H1 (cell line): ENCODE measurements at regions not wholly inside any gene's neighbourhood (a gene's known extent, or its start where the extent isn't known, plus 50 kb on each side); places are given as distances from the start of the nearest gene placed in this dataset.

Experiments
- CTCF ChIA-PET: fragments of 300-600 bp; sonication (Branson Sonifier 250); formaldehyde crosslinking; loops from one replicate; lab custom pipeline; 2021; ENCODE audit not compliant: partially characterized antibody; lab: Charles Lee
- POLR2A ChIA-PET: fragments of 300-600 bp; sonication (Branson Sonifier 250); formaldehyde crosslinking; loops from one replicate; lab custom pipeline; 2021; ENCODE audit warnings: inconsistent platforms; ENCODE audit not compliant: partially characterized antibody; lab: Charles Lee
- DNase-seq, 2 experiments: peaks; one replicate each; pipeline versions ENCODE4 v3.0.0 to v3.0.0-alpha.2; 2010 to 2022; ENCODE audit warnings: low spot score in 2 of 2, low read depth in 1 of 2, mixed read lengths in 1 of 2
- FAIRE-seq: peaks from 2 replicates; lab custom pipeline; 2011; peaks lifted over from hg19 to GRCh38; lab: Jason Lieb, UNC
- H2AFZ ChIP-seq: 2 replicates; pipeline ENCODE4 v1.8.1; 2012; ENCODE audit warnings: low read length, inconsistent platforms
- H2AK5ac ChIP-seq: 2 replicates; pipeline ENCODE4 v1.6.1; 2013; ENCODE audit warnings: low read depth, low read length
- H2BK120ac ChIP-seq: replicated peaks from 2 replicates; pipeline ENCODE3; 2013; ENCODE audit warnings: low read depth, low read length, inconsistent platforms
- H2BK12ac ChIP-seq: 2 replicates; pipeline ENCODE4 v1.6.1; 2013; ENCODE audit warnings: low read depth, low read length
- H2BK15ac ChIP-seq: 2 replicates; pipeline ENCODE4 v1.6.1; 2013; ENCODE audit warnings: low read length
- H2BK20ac ChIP-seq: 2 replicates; pipeline ENCODE4 v1.6.1; 2013; ENCODE audit warnings: low read length
- H2BK5ac ChIP-seq: 2 replicates; pipeline ENCODE4 v1.6.1; 2013; ENCODE audit warnings: low read depth, low read length
- H3K14ac ChIP-seq: 2 replicates; pipeline ENCODE4 v1.6.1; 2013; ENCODE audit warnings: inconsistent platforms; ENCODE audit not compliant: insufficient read length
- H3K18ac ChIP-seq: 2 replicates; pipeline ENCODE4 v1.6.1; 2013; ENCODE audit warnings: low read length; ENCODE audit errors: extremely low read depth
- H3K23ac ChIP-seq: 2 replicates; pipeline ENCODE4 v1.6.1; 2013; ENCODE audit warnings: inconsistent platforms; ENCODE audit not compliant: insufficient read length
- H3K23me2 ChIP-seq: 2 replicates; pipeline ENCODE4 v1.6.1; 2013; ENCODE audit warnings: low read depth, low read length
- H3K27ac ChIP-seq: 2 replicates; pipeline ENCODE4 v1.6.1; 2011; ENCODE audit warnings: low read depth, low read length, inconsistent platforms
- H3K27me3 ChIP-seq, 4 experiments: replicated peaks in 1 of 4; 1 replicate in 1 of 4; 2 replicates in 3 of 4; pipeline versions ENCODE4 v1.6.1 to v1.8.1; 2011 to 2013; ENCODE audit warnings: low read length in 3 of 4, mild to moderate bottlenecking in 3 of 4, inconsistent platforms in 2 of 4, mixed read lengths in 2 of 4, moderate library complexity in 1 of 4; ENCODE audit not compliant: control insufficient read depth in 3 of 4, insufficient read depth in 3 of 4; ENCODE audit errors: extremely low read depth in 1 of 4
- H3K36me3 ChIP-seq, 4 experiments: 2 replicates each; pipeline versions ENCODE4 v1.6.1 to v1.8.1; 2011 to 2013; ENCODE audit warnings: mild to moderate bottlenecking in 4 of 4, low read length in 3 of 4, moderate library complexity in 2 of 4, control low read depth in 1 of 4, inconsistent platforms in 1 of 4; ENCODE audit not compliant: insufficient read depth in 4 of 4, control insufficient read depth in 2 of 4
- H3K4ac ChIP-seq: replicated peaks from 2 replicates; pipeline ENCODE3; 2013; ENCODE audit warnings: low read length, low read depth, mixed read lengths, inconsistent platforms; ENCODE audit not compliant: insufficient read length
- H3K4me1 ChIP-seq, 4 experiments: replicated peaks in 1 of 4; 1 replicate in 1 of 4; 2 replicates in 3 of 4; pipeline versions ENCODE4 v1.6.1 to v1.8.1; 2011 to 2013; ENCODE audit warnings: low read length in 3 of 4, inconsistent platforms in 2 of 4, mixed read lengths in 1 of 4; ENCODE audit not compliant: insufficient read depth in 4 of 4, control insufficient read depth in 3 of 4
- H3K4me2 ChIP-seq, 2 experiments: 2 replicates each; pipeline versions ENCODE4 v1.6.1 to v1.8.1; 2011 to 2013; ENCODE audit warnings: low read depth in 2 of 2, low read length in 2 of 2, control low read depth in 1 of 2, inconsistent platforms in 1 of 2, mild to moderate bottlenecking in 1 of 2; ENCODE audit not compliant: insufficient read depth in 1 of 2
- H3K4me3 ChIP-seq, 4 experiments: fragments of 200-600, 300-600 bp in 1 of 4; sonication (generic), shearing (Covaris generic), sonication (Bioruptor Twin) in 1 of 4; 2 replicates each; pipeline versions ENCODE4 v1.5.1 to v1.8.1; 2011 to 2016; ENCODE audit warnings: low read length in 4 of 4, low read depth in 3 of 4, control low read depth in 2 of 4, inconsistent platforms in 2 of 4, mild to moderate bottlenecking in 2 of 4, mixed read lengths in 1 of 4, moderate library complexity in 1 of 4; ENCODE audit not compliant: insufficient read depth in 2 of 4; ENCODE audit errors: extremely low read depth in 1 of 4
- H3K56ac ChIP-seq: replicated peaks from 2 replicates; pipeline ENCODE3; 2013; ENCODE audit warnings: low read depth, mild to moderate bottlenecking, mixed read lengths, low read length, inconsistent platforms; ENCODE audit not compliant: insufficient read length
- H3K79me1 ChIP-seq: 2 replicates; pipeline ENCODE4 v1.6.1; 2013; ENCODE audit warnings: low read depth, low read length, control low read depth
- H3K79me2 ChIP-seq, 2 experiments: 2 replicates each; pipeline versions ENCODE4 v1.6.1 to v1.8.1; 2012 to 2013; ENCODE audit warnings: low read length in 2 of 2, mild to moderate bottlenecking in 2 of 2, inconsistent platforms in 1 of 2; ENCODE audit not compliant: insufficient read depth in 2 of 2, control insufficient read depth in 1 of 2
- H3K9ac ChIP-seq, 4 experiments: replicated peaks in 1 of 4; 1 replicate in 1 of 4; 2 replicates in 3 of 4; pipeline versions ENCODE4 v1.6.1 to v1.8.1; 2011 to 2013; ENCODE audit warnings: low read depth in 3 of 4, low read length in 3 of 4, control low read depth in 2 of 4, mild to moderate bottlenecking in 2 of 4, moderate library complexity in 2 of 4, inconsistent platforms in 1 of 4; ENCODE audit errors: extremely low read depth in 1 of 4
- H3K9me3 ChIP-seq, 2 experiments: 2 replicates each; pipeline versions ENCODE4 v1.6.1 to v1.8.1; 2012 to 2013; ENCODE audit warnings: mild to moderate bottlenecking in 2 of 2, moderate library complexity in 2 of 2, control low read depth in 1 of 2, inconsistent platforms in 1 of 2, low read depth in 1 of 2, low read length in 1 of 2, mixed read lengths in 1 of 2; ENCODE audit not compliant: insufficient read depth in 2 of 2
- H4K20me1 ChIP-seq, 2 experiments: replicated peaks in 1 of 2; 2 replicates each; pipeline versions ENCODE3 to v1.8.1; 2011 to 2013; ENCODE audit warnings: inconsistent platforms in 2 of 2, low read length in 2 of 2, mild to moderate bottlenecking in 1 of 2; ENCODE audit not compliant: insufficient read depth in 2 of 2, control insufficient read depth in 1 of 2
- H4K5ac ChIP-seq: 2 replicates; pipeline ENCODE4 v1.6.1; 2013; ENCODE audit warnings: low read length, low read depth, mixed read lengths, inconsistent platforms; ENCODE audit not compliant: insufficient read length
- H4K8ac ChIP-seq: 2 replicates; pipeline ENCODE4 v1.8.0; 2013; ENCODE audit warnings: mild to moderate bottlenecking, moderate library complexity, low read length, inconsistent platforms; ENCODE audit not compliant: insufficient read depth; ENCODE audit errors: extremely low read depth
- H4K91ac ChIP-seq: replicated peaks from 2 replicates; pipeline ENCODE3; 2013; ENCODE audit warnings: low read length, mixed read lengths, inconsistent platforms; ENCODE audit not compliant: insufficient read length
- BRCA1 ChIP-seq: IDR thresholded peaks from 2 replicates; pipeline ENCODE4 v1.6.1; 2012; ENCODE audit warnings: low read depth, low read length, improper control_type of control experiment
- CEBPB ChIP-seq: IDR thresholded peaks from 2 replicates; pipeline ENCODE4 v1.6.1; 2012; ENCODE audit warnings: low read depth, low read length
- CHD1 ChIP-seq: IDR thresholded peaks from 2 replicates; pipeline ENCODE4 v1.6.1; 2012; ENCODE audit warnings: low read depth, low read length, improper control_type of control experiment
- CTBP2 ChIP-seq: IDR thresholded peaks from 2 replicates; pipeline ENCODE4 v1.7.0; 2011; ENCODE audit warnings: borderline replicate concordance, mild to moderate bottlenecking, moderate library complexity, mixed read lengths, low read length; ENCODE audit not compliant: insufficient read depth, insufficient read length
- HDAC2 ChIP-seq, 2 experiments: fragments of 300-600 bp in 1 of 2; sonication (generic) in 1 of 2; IDR thresholded peaks; 2 replicates each; pipeline ENCODE4 v1.6.1; 2011 to 2012; ENCODE audit warnings: low read depth in 2 of 2, low read length in 2 of 2, mild to moderate bottlenecking in 2 of 2, moderate library complexity in 2 of 2, borderline replicate concordance in 1 of 2, inconsistent platforms in 1 of 2
- SIN3A ChIP-seq, 2 experiments: IDR thresholded peaks in 1 of 2; conservative IDR thresholded peaks in 1 of 2; 2 replicates each; pipeline ENCODE4 v1.6.1; 2011 to 2012; ENCODE audit warnings: low read length in 2 of 2, improper control_type of control experiment in 1 of 2, low read depth in 1 of 2, mild to moderate bottlenecking in 1 of 2
- TBP ChIP-seq: IDR thresholded peaks from 2 replicates; pipeline ENCODE4 v1.6.1; 2011; ENCODE audit warnings: low read depth, low read length, improper control_type of control experiment
- TEAD4 ChIP-seq: IDR thresholded peaks from 2 replicates; pipeline ENCODE4 v1.6.1; 2012; ENCODE audit warnings: low read depth, low read length, inconsistent platforms, mixed read lengths
- WGBS, 2 experiments: shearing (Covaris generic) in 1 of 2; methylation state at CpG; one replicate each; pipeline versions ENCODE4 v1.1.6 to v1.1.7; 2013 to 2015; ENCODE audit warnings: low lambda C conversion rate in 2 of 2, mixed read lengths in 2 of 2, inconsistent platforms in 1 of 2, low coverage in 1 of 2, missing lambda C conversion rate in 1 of 2; ENCODE audit not compliant: insufficient replicate concordance in 2 of 2, insufficient coverage in 1 of 2, insufficient read length in 1 of 2; ENCODE audit errors: extremely low coverage in 1 of 2, missing lambda C conversion rate in 1 of 2; 5-methylcytosine and 5-hydroxymethylcytosine counted together
- TF ChIP-seq, protein P1 (sequence below): IDR thresholded peaks from 2 replicates; pipeline ENCODE4 v1.6.1; 2011; ENCODE audit warnings: low read depth, mild to moderate bottlenecking, low read length; ENCODE audit not compliant: insufficient read depth

DNA sequence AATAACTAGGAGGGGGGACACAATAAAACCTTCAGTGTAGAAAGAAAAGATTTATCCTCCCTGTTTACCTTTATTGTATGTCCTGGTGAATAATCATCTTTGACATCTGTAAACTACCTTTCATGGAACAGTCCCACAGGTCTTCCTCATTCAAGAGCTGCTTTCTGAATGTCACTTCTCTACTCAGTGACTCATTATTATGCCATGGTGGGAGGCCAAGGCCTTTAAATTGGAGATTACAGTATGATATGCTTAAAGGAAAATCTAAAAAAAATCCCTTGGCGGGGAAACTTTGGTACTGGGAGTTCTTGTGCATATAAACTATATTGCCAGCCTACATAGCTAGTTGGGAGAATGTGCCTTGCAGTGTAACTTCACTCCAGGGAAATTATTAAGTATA is 713.0 kb downstream of the TDRD15 start:
- Histone ChIP-seq H3K23ac (no peak overlapping the region), H2AK5ac (no peak overlapping the region), H3K14ac (no peak overlapping the region), H2BK120ac (no peak overlapping the region), H3K9ac (no peak overlapping the region), H3K4me2 (no peak overlapping the region), H3K79me2 (no peaks in the 10 kb centered on the region), H3K4ac (no peak overlapping the region), H3K4me1 (peaks cover 0 to 3% (median 0%) of the 10 kb centered on the region in 4 experiments; a peak in 1 of 7 replicates), H2BK5ac (no peak overlapping the region), H3K56ac (no peak overlapping the region), H3K36me3 (no peaks in the 10 kb centered on the region), H3K79me1 (no peaks in the 10 kb centered on the region), H3K4me3 (no peak overlapping the region), H2BK15ac (no peak overlapping the region), H4K20me1 (no peaks in the 10 kb centered on the region), H3K27me3 (no peaks in the 10 kb centered on the region), H2BK12ac (no peak overlapping the region), H3K18ac (no peak overlapping the region), H4K5ac (no peak overlapping the region), H4K8ac (no peak overlapping the region), H2AFZ (no peak overlapping the region), H3K23me2 (no peaks in the 10 kb centered on the region), H3K9me3 (no peaks in the 10 kb centered on the region), H4K91ac (no peak overlapping the region), H3K27ac (no peak overlapping the region), H2BK20ac (no peak overlapping the region)
- ChIA-PET POLR2A (no interaction called here), CTCF (interaction anchor here (0.8 kb wide), 1 partner anchor 8 kb away, joined by 3 read pairs; no protein-coding TSS in a partner anchor)
- DNase-seq (no peak), FAIRE-seq (no peak)
- WGBS, 2 experiments, result 90% methylated on average over 1 of the region's 1 CpG; no CpG with 5 or more reads in 1 of the 2 experiments
- TF ChIP-seq, protein P1, sequence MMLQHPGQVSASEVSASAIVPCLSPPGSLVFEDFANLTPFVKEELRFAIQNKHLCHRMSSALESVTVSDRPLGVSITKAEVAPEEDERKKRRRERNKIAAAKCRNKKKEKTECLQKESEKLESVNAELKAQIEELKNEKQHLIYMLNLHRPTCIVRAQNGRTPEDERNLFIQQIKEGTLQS, result no peak
- TF ChIP-seq CHD1 (no peak), TBP (no peak), BRCA1 (no peak), TEAD4 (no peak), SIN3A (conservative IDR thresholded peaks at IDR 0.05 in 1 of 2, IDR thresholded peaks at IDR 0.05 in 1 of 2; ENCODE audit: low read depth in 1 of 2, low read length in 2 of 2) (no peak), CEBPB (no peak), CTBP2 (no peak), HDAC2 (IDR thresholded peaks at IDR 0.05; ENCODE audit: borderline replicate concordance in 1 of 2, low read depth in 2 of 2, low read length in 2 of 2) (no peak)
